Suprapubic skin (tissue), 4 donors: ENCODE measurements at regions not wholly inside any gene's neighbourhood (a gene's known extent, or its start where the extent isn't known, plus 50 kb on each side); places are given as distances from the start of the nearest gene placed in this dataset.

ENCODE experiments used
- CTCF ChIP-seq, 2 donors: fragments of 200-600 bp in 1 of 2; fragments of 450-650 bp in 1 of 2; sonication (generic) in 1 of 2; IDR thresholded peaks; one replicate each; pipeline ENCODE4 v1.5.1; 2016 to 2019; ENCODE audit warnings: antibody characterized with exemption in 2 of 2, mild to moderate bottlenecking in 1 of 2, moderate library complexity in 1 of 2
- EP300 ChIP-seq: sonication (generic); formaldehyde crosslinking; IDR thresholded peaks from one replicate; pipeline ENCODE4 v1.6.1; 2017; ENCODE audit warnings: antibody characterized with exemption
- POLR2A ChIP-seq, 2 donors: fragments of 450-650 bp; IDR thresholded peaks; one replicate each; pipeline ENCODE4 v1.6.1; 2017; ENCODE audit warnings: antibody characterized with exemption in 2 of 2, mild to moderate bottlenecking in 2 of 2, moderate library complexity in 2 of 2
- POLR2AphosphoS5 ChIP-seq, 3 donors: sonication (generic); formaldehyde crosslinking; IDR thresholded peaks; one replicate each; pipeline ENCODE4 v1.6.1; 2017; ENCODE audit warnings: antibody characterized with exemption in 3 of 3

- TF ChIP-seq CTCF (IDR thresholded peaks at IDR 0.05) (no peak), EP300 (no peak), POLR2A (IDR thresholded peaks at IDR 0.05) (no peak), POLR2AphosphoS5 (IDR thresholded peaks at IDR 0.05) (no peak)
These were observed 343.0 kb downstream of the RRAGC start for GRCh38 chr1:38516560-38516959.
